ACHN (cell line): ENCODE measurements at regions not wholly inside any gene's neighbourhood (a gene's known extent, or its start where the extent isn't known, plus 50 kb on each side); places are given as distances from the start of the nearest gene placed in this dataset.

Experiments used
- DNase-seq: peaks from one replicate; pipeline ENCODE4 v3.0.0-alpha.2; 2015
- in situ Hi-C: cut with HindIII; loops from 2 replicates; pipeline ENCODE4 v1.10.0; 2017; ENCODE audit warnings: low sequenced_read_pairs, low pct_ligation_motif_present, low pct_unique_long_range_greater_than_20kb

GRCh38 chr5:128591598-128592455, 53.8 kb upstream of the FBN2 start:
- no peak for DNase-seq
- in situ Hi-C loops, result no loop called here

GRCh38 chr5:128596071-128596470, 58.0 kb upstream of the FBN2 start:
- DNase-seq, result no peak
- in situ Hi-C loops, result no loop called here

- in situ Hi-C loops, result no loop called here
- DNase-seq, result no peak
These were observed 59.1 kb upstream of the FBN2 start for GRCh38 chr5:128597156-128597555.

- in situ Hi-C loops, result no loop called here
- no peak for DNase-seq
These were observed 75.1 kb upstream of the FBN2 start for GRCh38 chr5:128613128-128613527.

- no peak for DNase-seq
- in situ Hi-C loops, result no loop called here
These were observed 75.7 kb upstream of the FBN2 start for GRCh38 chr5:128613766-128614165.

GRCh38 chr5:128615578-128615977, 77.5 kb upstream of the FBN2 start:
- DNase-seq, result no peak
- in situ Hi-C loops, result no loop called here

GRCh38 chr5:128626536-128627090, 88.6 kb upstream of the FBN2 start:
- DNase-seq, result no peak
- in situ Hi-C loops, result no loop called here

- in situ Hi-C loops, result no loop called here
- DNase-seq, result no peak
These were observed 89.9 kb upstream of the FBN2 start for GRCh38 chr5:128627939-128628338.

GRCh38 chr5:128629157-128629556, 91.1 kb upstream of the FBN2 start:
- in situ Hi-C loops, result no loop called here
- DNase-seq, result no peak

GRCh38 chr5:128630121-128630520, 92.1 kb upstream of the FBN2 start:
- DNase-seq, result no peak
- in situ Hi-C loops, result no loop called here

GRCh38 chr5:128631771-128632170, 93.7 kb upstream of the FBN2 start:
- in situ Hi-C loops, result no loop called here
- DNase-seq, result no peak

- DNase-seq, result no peak
- in situ Hi-C loops, result no loop called here
These were observed 94.2 kb upstream of the FBN2 start for GRCh38 chr5:128632264-128632663.

GRCh38 chr5:128633901-128634300, 95.9 kb upstream of the FBN2 start:
- no peak for DNase-seq
- in situ Hi-C loops, result no loop called here

- no peak for DNase-seq
- in situ Hi-C loops, result no loop called here
These were observed 97.3 kb upstream of the FBN2 start for GRCh38 chr5:128635379-128635778.

- in situ Hi-C loops, result no loop called here
These were observed 98.3 kb upstream of the FBN2 start for GRCh38 chr5:128636361-128636760.

GRCh38 chr5:128637031-128637430, 99.0 kb upstream of the FBN2 start:
- DNase-seq, result no peak
- in situ Hi-C loops, result no loop called here

More at GRCh38 chr5:128636361-128636760, 98.3 kb upstream of the FBN2 start:
- DNase-seq, result no peak

- in situ Hi-C loops, result no loop called here
- DNase-seq, result no peak
These were observed 103.8 kb upstream of the FBN2 start for GRCh38 chr5:128641861-128642260.

GRCh38 chr5:128644863-128645262, 106.8 kb upstream of the FBN2 start:
- in situ Hi-C loops, result no loop called here
- DNase-seq, result no peak

GRCh38 chr5:128645581-128645980, 107.5 kb upstream of the FBN2 start:
- in situ Hi-C loops, result no loop called here

GRCh38 chr5:128646176-128646575, 108.1 kb upstream of the FBN2 start:
- in situ Hi-C loops, result no loop called here
- DNase-seq, result no peak

More at GRCh38 chr5:128645581-128645980, 107.5 kb upstream of the FBN2 start:
- no peak for DNase-seq
